Right atrium auricular region (tissue), 2 donors: ENCODE measurements at regions not wholly inside any gene's neighbourhood (a gene's known extent, or its start where the extent isn't known, plus 50 kb on each side); places are given as distances from the start of the nearest gene placed in this dataset.

ENCODE experiments used
- DNase-seq: peaks from one replicate; pipeline ENCODE4 v3.0.0-alpha.2; 2019; ENCODE audit warnings: low spot score
- H3K27ac ChIP-seq, 2 donors: fragments of 200-600 bp; sonication (generic); 1 replicate in 1 of 2; 2 replicates in 1 of 2; pipeline ENCODE4 v1.5.1; 2016 to 2019
- H3K27me3 ChIP-seq, 2 donors: fragments of 200-600 bp; sonication (generic); one replicate each; pipeline versions ENCODE4 v1.5.1 to v1.6.0; 2017 to 2019
- H3K36me3 ChIP-seq: fragments of 200-600 bp; sonication (generic); one replicate; pipeline ENCODE4 v1.5.1; 2016
- H3K4me1 ChIP-seq, 2 donors: fragments of 200-600 bp; sonication (generic); one replicate each; pipeline versions ENCODE4 v1.5.1 to v1.6.0; 2017 to 2019
- H3K4me3 ChIP-seq, 2 donors: fragments of 200-600 bp; sonication (generic); 1 replicate in 1 of 2; 2 replicates in 1 of 2; pipeline ENCODE4 v1.5.1; 2017 to 2019; ENCODE audit warnings: mild to moderate bottlenecking in 1 of 2, moderate library complexity in 1 of 2
- H3K9me3 ChIP-seq, 2 donors: fragments of 200-600 bp; sonication (generic); one replicate each; pipeline ENCODE4 v1.5.1; 2019
- TF ChIP-seq, protein P1 (sequence below), 2 donors: fragments of 200-600 bp; sonication (generic); IDR thresholded peaks; one replicate each; pipeline ENCODE4 v1.5.1; 2019; ENCODE audit warnings: antibody characterized with exemption in 2 of 2

DNA sequence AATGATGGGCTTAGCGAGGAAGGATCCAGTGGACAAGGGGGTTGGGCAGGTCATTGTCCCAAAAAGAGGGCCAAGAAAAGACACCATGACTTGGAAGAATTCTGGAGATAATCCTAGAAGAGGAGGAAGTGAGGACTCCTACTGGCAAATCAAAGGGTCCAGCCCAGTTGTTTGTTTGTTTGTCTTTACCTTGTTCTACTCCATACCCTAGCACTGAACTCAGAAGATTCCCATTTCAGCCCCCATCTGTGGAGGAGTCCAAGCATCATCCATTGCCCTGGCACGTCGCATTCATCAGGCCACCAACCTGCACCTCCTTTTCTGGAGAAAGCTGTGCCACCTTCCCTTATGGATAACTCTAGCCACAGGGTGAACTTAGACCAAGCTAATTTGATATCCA is 326.2 kb downstream of the EN1 start:
- H3K27ac ChIP-seq, result no peak overlapping the region
- H3K27me3 ChIP-seq, result no peaks in the 10 kb centered on the region
- no peak for DNase-seq
- TF ChIP-seq, protein P1, sequence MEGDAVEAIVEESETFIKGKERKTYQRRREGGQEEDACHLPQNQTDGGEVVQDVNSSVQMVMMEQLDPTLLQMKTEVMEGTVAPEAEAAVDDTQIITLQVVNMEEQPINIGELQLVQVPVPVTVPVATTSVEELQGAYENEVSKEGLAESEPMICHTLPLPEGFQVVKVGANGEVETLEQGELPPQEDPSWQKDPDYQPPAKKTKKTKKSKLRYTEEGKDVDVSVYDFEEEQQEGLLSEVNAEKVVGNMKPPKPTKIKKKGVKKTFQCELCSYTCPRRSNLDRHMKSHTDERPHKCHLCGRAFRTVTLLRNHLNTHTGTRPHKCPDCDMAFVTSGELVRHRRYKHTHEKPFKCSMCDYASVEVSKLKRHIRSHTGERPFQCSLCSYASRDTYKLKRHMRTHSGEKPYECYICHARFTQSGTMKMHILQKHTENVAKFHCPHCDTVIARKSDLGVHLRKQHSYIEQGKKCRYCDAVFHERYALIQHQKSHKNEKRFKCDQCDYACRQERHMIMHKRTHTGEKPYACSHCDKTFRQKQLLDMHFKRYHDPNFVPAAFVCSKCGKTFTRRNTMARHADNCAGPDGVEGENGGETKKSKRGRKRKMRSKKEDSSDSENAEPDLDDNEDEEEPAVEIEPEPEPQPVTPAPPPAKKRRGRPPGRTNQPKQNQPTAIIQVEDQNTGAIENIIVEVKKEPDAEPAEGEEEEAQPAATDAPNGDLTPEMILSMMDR (IDR thresholded peaks at IDR 0.05), result no peak
- H3K9me3 ChIP-seq, result peaks cover 0 to 33% of the 10 kb centered on the region in 2 donors
- no peak overlapping the region for H3K4me3 ChIP-seq
- no peaks in the 10 kb centered on the region for H3K36me3 ChIP-seq
- no peaks in the 10 kb centered on the region for H3K4me1 ChIP-seq

DNA sequence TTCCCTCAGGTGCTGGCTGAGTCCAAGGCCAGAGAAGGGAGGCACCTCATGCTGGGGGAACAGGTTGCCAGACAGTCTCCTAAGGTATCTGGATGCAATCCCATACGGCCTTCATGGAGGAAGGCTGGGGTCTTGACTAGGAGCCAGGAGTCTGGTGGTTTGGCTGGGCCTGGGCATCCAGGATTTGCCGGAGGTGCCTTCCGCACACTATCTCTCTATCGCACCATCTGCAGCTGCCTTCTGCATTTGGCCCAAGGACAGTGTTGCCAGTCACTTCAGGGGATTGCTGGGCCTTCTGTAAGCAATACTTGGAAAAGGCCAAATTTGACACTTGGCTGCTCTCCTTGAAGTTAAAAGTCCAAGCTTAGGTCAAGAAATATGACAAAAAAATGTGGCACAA is 327.2 kb downstream of the EN1 start:
- no peak for DNase-seq
- peaks cover 0 to 33% of the 10 kb centered on the region in 2 donors for H3K9me3 ChIP-seq
- no peak overlapping the region for H3K4me3 ChIP-seq
- no peaks in the 10 kb centered on the region for H3K36me3 ChIP-seq
- no peaks in the 10 kb centered on the region for H3K4me1 ChIP-seq
- no peaks in the 10 kb centered on the region for H3K27me3 ChIP-seq
- H3K27ac ChIP-seq, result no peak overlapping the region
- TF ChIP-seq, protein P1 (IDR thresholded peaks at IDR 0.05), result no peak

DNA sequence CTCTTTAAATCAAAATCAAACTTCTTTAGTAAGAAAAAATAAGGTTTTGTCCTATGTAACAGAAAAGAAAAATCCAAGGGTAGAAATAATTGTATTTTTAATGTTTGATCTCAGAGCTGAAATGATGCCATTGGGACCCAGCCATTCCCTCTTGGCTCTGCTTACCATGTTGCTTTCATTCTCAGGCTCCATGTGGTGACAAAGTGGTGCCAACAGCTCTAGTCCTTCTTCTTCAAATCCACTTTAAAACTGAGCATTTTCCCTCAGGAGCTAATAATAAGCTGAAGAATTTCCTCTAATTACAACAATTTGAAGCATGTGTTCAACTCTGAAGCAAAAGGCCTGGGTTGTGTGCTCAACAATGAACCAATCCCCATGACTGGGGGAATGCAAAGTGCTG is 327.9 kb downstream of the EN1 start:
- Histone ChIP-seq H3K4me1 (no peaks in the 10 kb centered on the region), H3K4me3 (no peak overlapping the region), H3K27ac (no peak overlapping the region), H3K27me3 (no peaks in the 10 kb centered on the region), H3K9me3 (peaks cover 0 to 33% of the 10 kb centered on the region in 2 donors), H3K36me3 (no peaks in the 10 kb centered on the region)
- TF ChIP-seq, protein P1 (IDR thresholded peaks at IDR 0.05), result no peak
- no peak for DNase-seq

DNA sequence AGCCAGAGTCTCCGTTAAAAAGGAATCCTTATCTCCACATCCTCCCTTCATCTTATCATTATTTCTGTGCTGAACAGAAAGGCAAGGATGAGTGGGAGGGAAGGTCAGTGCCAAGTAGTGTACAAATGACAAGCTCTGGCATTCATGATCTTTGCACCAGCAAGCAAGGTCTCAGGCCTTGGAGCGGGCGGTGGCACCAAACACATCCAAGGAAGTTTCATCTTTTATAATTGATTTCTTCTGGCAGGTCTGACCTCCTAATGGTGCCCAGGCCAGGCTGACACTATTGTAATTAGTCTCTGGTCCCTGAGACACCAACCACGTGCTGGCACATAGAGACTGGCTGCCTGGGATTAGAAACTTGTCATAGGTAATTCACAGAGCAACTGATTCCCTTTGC is 336.6 kb downstream of the EN1 start:
- no peak overlapping the region for H3K27ac ChIP-seq
- H3K36me3 ChIP-seq, result no peaks in the 10 kb centered on the region
- no peak for DNase-seq
- no peaks in the 10 kb centered on the region for H3K4me1 ChIP-seq
- H3K4me3 ChIP-seq, result no peak overlapping the region
- TF ChIP-seq, protein P1 (IDR thresholded peaks at IDR 0.05), result no peak
- no peaks in the 10 kb centered on the region for H3K27me3 ChIP-seq
- H3K9me3 ChIP-seq, result peaks cover 0 to 5% of the 10 kb centered on the region in 2 donors

DNA sequence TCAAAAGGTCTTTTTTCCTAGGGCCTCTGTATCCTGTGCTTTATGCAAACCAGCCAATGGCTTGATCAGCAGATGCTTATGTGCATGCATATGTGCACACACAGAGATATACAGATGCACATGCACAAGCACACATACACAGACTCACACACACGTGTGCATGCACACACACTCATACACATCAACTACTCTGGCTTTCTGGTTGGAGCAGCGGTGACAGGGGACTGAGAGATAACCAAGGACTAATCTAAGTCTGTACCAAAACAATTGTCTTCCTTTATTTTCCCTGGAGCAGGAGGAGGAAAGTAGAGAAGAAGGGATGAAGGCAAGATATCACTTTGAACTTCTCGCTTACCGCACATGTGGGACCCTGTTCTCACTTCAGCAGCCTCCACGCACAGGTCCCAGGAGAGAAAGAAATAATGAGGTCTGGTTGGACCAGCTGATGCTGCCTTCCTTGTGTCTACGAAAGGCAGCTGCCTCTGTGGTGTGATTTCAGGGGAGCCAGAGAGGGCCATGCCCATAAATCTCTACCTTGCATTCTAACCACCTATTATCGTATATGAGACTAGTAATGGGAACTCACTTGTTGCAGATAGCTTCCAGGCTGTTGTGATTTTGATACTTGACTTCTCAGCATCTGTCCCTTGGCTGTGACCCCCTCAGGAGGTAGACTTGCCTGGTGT is 338.0 kb downstream of the EN1 start:
- DNase-seq, result no peak
- Histone ChIP-seq H3K4me1 (no peaks in the 10 kb centered on the region), H3K27ac (no peak overlapping the region), H3K4me3 (no peak overlapping the region), H3K36me3 (no peaks in the 10 kb centered on the region), H3K27me3 (no peaks in the 10 kb centered on the region), H3K9me3 (peaks cover 0 to 5% of the 10 kb centered on the region in 2 donors)
- TF ChIP-seq, protein P1 (IDR thresholded peaks at IDR 0.05), result no peak

DNA sequence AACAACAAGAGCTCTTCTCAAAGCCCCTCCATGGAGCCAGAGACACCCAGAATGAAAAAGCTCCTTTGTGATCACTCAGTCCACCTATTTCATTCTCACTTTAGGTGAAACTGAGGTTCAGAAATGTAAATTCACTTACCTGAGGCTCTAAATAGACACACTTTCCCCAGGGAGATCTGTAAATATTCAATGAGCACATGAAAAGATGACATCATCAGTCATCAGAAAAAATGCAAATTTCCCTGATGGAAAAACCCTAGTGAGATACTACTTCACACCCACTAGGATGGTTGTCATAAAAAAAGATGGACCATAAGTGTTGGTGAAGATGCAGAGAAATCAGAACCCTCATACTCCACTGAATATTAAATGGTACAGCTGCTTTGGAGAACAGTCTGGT is 339.2 kb downstream of the EN1 start:
- no peaks in the 10 kb centered on the region for H3K27me3 ChIP-seq
- no peaks in the 10 kb centered on the region for H3K4me1 ChIP-seq
- H3K27ac ChIP-seq, result no peak overlapping the region
- no peak overlapping the region for H3K4me3 ChIP-seq
- DNase-seq, result no peak
- TF ChIP-seq, protein P1 (IDR thresholded peaks at IDR 0.05), result no peak
- H3K9me3 ChIP-seq, result no peaks in the 10 kb centered on the region
- H3K36me3 ChIP-seq, result no peaks in the 10 kb centered on the region
